ENCODE measurements at regions not wholly inside any gene's neighbourhood (a gene's known extent, or its start where the extent isn't known, plus 50 kb on each side); places are given as distances from the start of the nearest gene placed in this dataset.

- TF ChIP-seq CTCF (IDR thresholded peaks at IDR 0.05; ENCODE audit: poor library complexity, severe bottlenecking) = no peak
- TF ChIP-seq EZH2 (IDR thresholded peaks at IDR 0.05; ENCODE audit: borderline replicate concordance, insufficient read depth, low read length, poor library complexity, severe bottlenecking) = no peak
Observed at GRCh38 chr6:23174781-23175361, 605.5 kb downstream of the HDGFL1 start.

All from neural cell (in vitro differentiated cells).